ENCODE measurements at regions not wholly inside any gene's neighbourhood (a gene's known extent, or its start where the extent isn't known, plus 50 kb on each side); places are given as distances from the start of the nearest gene placed in this dataset.

DNA sequence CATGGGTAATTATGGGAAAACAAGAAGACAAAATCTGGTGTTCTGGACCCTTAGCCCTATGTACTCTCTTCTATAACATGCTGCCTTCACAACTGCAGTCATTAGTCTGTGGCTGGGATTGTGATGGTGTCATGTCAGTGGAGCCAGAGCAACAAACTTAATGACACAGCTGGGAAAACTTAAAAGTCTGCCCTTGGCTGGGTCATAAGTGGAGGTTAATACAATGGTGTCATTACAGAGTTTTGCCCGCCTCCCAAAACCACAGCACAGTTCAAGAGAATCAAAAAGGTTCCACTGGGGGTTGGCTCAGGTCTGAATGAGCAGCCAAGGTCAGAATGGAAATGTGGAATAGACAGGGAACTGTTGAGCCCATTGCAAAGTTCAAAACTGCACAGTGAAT is 455.7 kb upstream of the PIK3C3 start:
- TF ChIP-seq CTCF (IDR thresholded peaks at IDR 0.05; ENCODE audit: insufficient read depth, low read depth, low read length) (no peak), EZH2 (IDR thresholded peaks at IDR 0.05; ENCODE audit: insufficient read depth, low read length) (no peak)
